22Rv1 (cell line): ENCODE measurements at regions not wholly inside any gene's neighbourhood (a gene's known extent, or its start where the extent isn't known, plus 50 kb on each side); places are given as distances from the start of the nearest gene placed in this dataset.

Experiments
- ZFX ChIP-seq: fragments of 450-650 bp; IDR thresholded peaks from 2 replicates; pipeline ENCODE4 v1.6.1; 2017; ENCODE audit warnings: antibody characterized with exemption, borderline replicate concordance
- TF ChIP-seq, protein P1 (sequence below): fragments of 450-650 bp; IDR thresholded peaks from 2 replicates; pipeline ENCODE4 v1.5.1; 2017; ENCODE audit warnings: mild to moderate bottlenecking

DNA sequence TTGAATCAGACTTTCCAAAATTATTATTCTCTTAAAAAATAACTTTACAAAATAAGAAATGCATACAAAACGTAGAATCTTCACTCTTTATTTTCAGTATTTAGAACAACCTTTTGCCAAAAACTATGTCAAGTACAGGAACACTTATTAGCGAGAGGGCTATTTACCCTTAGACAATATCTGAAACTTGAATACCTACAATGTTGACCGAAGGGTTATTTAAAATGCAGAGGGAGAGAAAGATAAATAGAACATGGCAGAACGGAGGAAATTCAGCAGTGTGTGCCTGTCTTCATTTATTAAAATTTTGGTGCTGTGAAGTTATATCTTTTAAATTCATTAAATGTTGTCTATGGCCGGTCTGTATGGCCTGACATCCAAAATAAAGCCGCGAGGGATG, 198.8 kb downstream of the EFNB2 start:
- TF ChIP-seq, protein P1, sequence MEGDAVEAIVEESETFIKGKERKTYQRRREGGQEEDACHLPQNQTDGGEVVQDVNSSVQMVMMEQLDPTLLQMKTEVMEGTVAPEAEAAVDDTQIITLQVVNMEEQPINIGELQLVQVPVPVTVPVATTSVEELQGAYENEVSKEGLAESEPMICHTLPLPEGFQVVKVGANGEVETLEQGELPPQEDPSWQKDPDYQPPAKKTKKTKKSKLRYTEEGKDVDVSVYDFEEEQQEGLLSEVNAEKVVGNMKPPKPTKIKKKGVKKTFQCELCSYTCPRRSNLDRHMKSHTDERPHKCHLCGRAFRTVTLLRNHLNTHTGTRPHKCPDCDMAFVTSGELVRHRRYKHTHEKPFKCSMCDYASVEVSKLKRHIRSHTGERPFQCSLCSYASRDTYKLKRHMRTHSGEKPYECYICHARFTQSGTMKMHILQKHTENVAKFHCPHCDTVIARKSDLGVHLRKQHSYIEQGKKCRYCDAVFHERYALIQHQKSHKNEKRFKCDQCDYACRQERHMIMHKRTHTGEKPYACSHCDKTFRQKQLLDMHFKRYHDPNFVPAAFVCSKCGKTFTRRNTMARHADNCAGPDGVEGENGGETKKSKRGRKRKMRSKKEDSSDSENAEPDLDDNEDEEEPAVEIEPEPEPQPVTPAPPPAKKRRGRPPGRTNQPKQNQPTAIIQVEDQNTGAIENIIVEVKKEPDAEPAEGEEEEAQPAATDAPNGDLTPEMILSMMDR = no peak
- no peak for TF ChIP-seq ZFX
